Heart right ventricle (tissue), 16 donors: ENCODE measurements at regions not wholly inside any gene's neighbourhood (a gene's known extent, or its start where the extent isn't known, plus 50 kb on each side); places are given as distances from the start of the nearest gene placed in this dataset.
"Not testable (repeated sequence)": the region's sequence is repeated elsewhere in the genome, so short reads cannot be mapped to it uniquely, and the experiment has no call there.

ENCODE experiments used
- ATAC-seq, 8 donors: fragments of 200-7000 bp; cut with Tn5 transposase; one replicate each; pipeline ENCODE4 v1.9.1; 2020; ENCODE audit warnings: mild to moderate bottlenecking in 8 of 8, moderate library complexity in 8 of 8, moderate number of reproducible peaks in 1 of 8
- DNase-seq, 2 donors: peaks; one replicate each; pipeline ENCODE4 v3.0.0-alpha.2; 2020
- H3K27ac ChIP-seq, 10 donors: fragments of 200-600 bp; sonication (generic) in 2 of 10; one replicate each; pipeline versions ENCODE4 v1.5.0 to v1.8.0; 2020 to 2022; ENCODE audit warnings: mild to moderate bottlenecking in 3 of 10
- H3K27me3 ChIP-seq, 7 donors: fragments of 200-600 bp; one replicate each; pipeline ENCODE4 v1.8.0; 2021 to 2022; ENCODE audit warnings: mild to moderate bottlenecking in 2 of 7
- H3K36me3 ChIP-seq, 9 donors: fragments of 200-600 bp; sonication (generic) in 1 of 9; one replicate each; pipeline versions ENCODE4 v1.5.0 to v1.8.0; 2020 to 2022; ENCODE audit warnings: mild to moderate bottlenecking in 2 of 9
- H3K4me1 ChIP-seq, 9 donors: fragments of 200-600 bp; sonication (generic) in 1 of 9; one replicate each; pipeline versions ENCODE4 v1.5.0 to v1.8.0; 2020 to 2022; ENCODE audit warnings: mild to moderate bottlenecking in 4 of 9
- H3K4me3 ChIP-seq, 10 donors: fragments of 200-600 bp; sonication (generic) in 2 of 10; one replicate each; pipeline versions ENCODE4 v1.5.0 to v1.8.0; 2020 to 2022; ENCODE audit warnings: mild to moderate bottlenecking in 7 of 10, moderate library complexity in 2 of 10
- H3K9me3 ChIP-seq, 11 donors: fragments of 200-600 bp in 10 of 11; sonication (generic) in 2 of 11; one replicate each; pipeline versions ENCODE4 v1.5.0 to v1.8.0; 2013 to 2022; ENCODE audit warnings: mild to moderate bottlenecking in 2 of 11, control low read depth in 1 of 11, moderate library complexity in 1 of 11
- CTCF ChIP-seq, 9 donors: fragments of 200-600 bp; sonication (generic) in 2 of 9; IDR thresholded peaks; one replicate each; pipeline versions ENCODE4 v1.5.0 to v1.8.0; 2021 to 2022; ENCODE audit warnings: antibody characterized with exemption in 9 of 9, mild to moderate bottlenecking in 5 of 9, moderate library complexity in 1 of 9
- WGBS, 2 donors: extraction: QIAGEN DNeasy Blood & Tissue Kit; methylation state at CpG; one replicate each; pipeline ENCODE4 v1.1.7; 2013; ENCODE audit warnings: inconsistent platforms in 1 of 2; 5-methylcytosine and 5-hydroxymethylcytosine counted together
- intact Hi-C, 10 donors: fragments of 100-400 bp; cut with DNase I; formaldehyde crosslinking; loops; one replicate each; pipeline versions ENCODE4 v1.11.1 to v1.14.2; 2022
- donor health status: Arrhythmogenic right ventricular cardiomyopathy.
- donor health status: ischemic (EF 13 %, LVEDD 7.1; RV severe dilation, severe dysfunction).
- donor health status: healthy with polysubstance abuse.
- donor health status: DM: no; HTN: yes; CAD: no.
- donor health status: DM: no; HTN: no; CAD: no.
- donor health status: ischemic (EF 25% LVEDD 6.9; RV normal size, moderate dysfunction).
- donor health status: ischemic (EF 25% LVEDD 5.7; RV mildly dilated, moderate dysfunction).
- donor health status: healthy.
- donor health status: DM: yes; HTN: yes; CAD: no.
- donor health status: Ischemic cardiomyopathy.
- donor health status: ischemic (EF 35%, LVEDD 5.7; RV mildly dilated, moderate dysfunction).
- donor health status: nonischemic (EF 11% LVEDD 7.7; RV severe dilation, severe dysfunction).
- donor health status: DM: yes; HTN: yes; CAD: no.
- donor health status: PGD.
- donor health status: ischemic (EF 29% LVEDD 5.4; RV normal size, mild dysfunction).
- donor health status: nonischemic (EF 23%, LVEDD 6.1; RV moderate dilation, normal function).

- H3K27me3 ChIP-seq, H3K36me3 ChIP-seq, H3K27ac ChIP-seq, DNase-seq, H3K4me3 ChIP-seq, H3K4me1 ChIP-seq, ATAC-seq, intact Hi-C loops: not testable (repeated sequence)
- H3K9me3 ChIP-seq = peaks cover 0 to 67% (median 27%) of the 10 kb centered on the region in 11 donors
- WGBS, 2 donors = 59 to 63% methylated on average over 13 of the region's 13 CpGs
Measured at GRCh38 chr20:29514634-29515033, 1742.8 kb upstream of the DEFB115 start.

GRCh38 chr20:29516847-29517246 is 1740.6 kb upstream of the DEFB115 start:
- H3K4me3 ChIP-seq, DNase-seq, H3K36me3 ChIP-seq, H3K27me3 ChIP-seq, H3K27ac ChIP-seq, H3K4me1 ChIP-seq, ATAC-seq, intact Hi-C loops: not testable (repeated sequence)
- peaks cover 0 to 45% (median 15%) of the 10 kb centered on the region in 11 donors for H3K9me3 ChIP-seq
- WGBS, 2 donors = 53% methylated on average over 5 of the region's 5 CpGs

GRCh38 chr20:29519610-29520241 is 1737.7 kb upstream of the DEFB115 start:
- 35 to 41% methylated on average over 5 of the region's 5 CpGs for WGBS, 2 donors
- H3K4me1 ChIP-seq, H3K27me3 ChIP-seq, intact Hi-C loops, H3K36me3 ChIP-seq, H3K27ac ChIP-seq, ATAC-seq, H3K4me3 ChIP-seq, DNase-seq: not testable (repeated sequence)
- peak in 8 of 9 donors; percentile 33 to 65 (median 50) for TF ChIP-seq CTCF (IDR thresholded peaks at IDR 0.05)
- peaks cover 0 to 21% (median 0%) of the 10 kb centered on the region in 11 donors for H3K9me3 ChIP-seq

- not testable (repeated sequence) for DNase-seq, H3K4me1 ChIP-seq, H3K36me3 ChIP-seq, H3K4me3 ChIP-seq, H3K27ac ChIP-seq, ATAC-seq, H3K27me3 ChIP-seq
- WGBS, 2 donors = 24 to 35% methylated on average over 4 of the region's 4 CpGs
- TF ChIP-seq CTCF (IDR thresholded peaks at IDR 0.05) = peak in 5 of 9 donors; percentile 20 to 50 (median 25)
- intact Hi-C loops = loop anchor here in 1 of 10 donors (10.0 kb wide), 1 partner anchor 1971 kb away; no protein-coding TSS in a partner anchor
- peaks cover 0 to 11% (median 0%) of the 10 kb centered on the region in 11 donors for H3K9me3 ChIP-seq
Measured at GRCh38 chr20:29533566-29534177, 1723.8 kb upstream of the DEFB115 start.

GRCh38 chr20:29566901-29567635 is 1690.4 kb upstream of the DEFB115 start:
- H3K27me3 ChIP-seq, H3K27ac ChIP-seq, H3K36me3 ChIP-seq, H3K9me3 ChIP-seq, DNase-seq, intact Hi-C loops, ATAC-seq, H3K4me3 ChIP-seq, H3K4me1 ChIP-seq: not testable (repeated sequence)
- 37 to 41% methylated on average over 33 to 44 of the region's 44 CpGs for WGBS, 2 donors

GRCh38 chr20:29567671-29568070 is 1689.8 kb upstream of the DEFB115 start:
- H3K27me3 ChIP-seq, H3K36me3 ChIP-seq, H3K9me3 ChIP-seq, H3K27ac ChIP-seq, intact Hi-C loops, H3K4me1 ChIP-seq, H3K4me3 ChIP-seq, DNase-seq, ATAC-seq: not testable (repeated sequence)
- WGBS, 2 donors = 24 to 39% methylated on average over 10 to 23 of the region's 23 CpGs

- intact Hi-C loops, H3K4me1 ChIP-seq, ATAC-seq, H3K36me3 ChIP-seq, H3K27me3 ChIP-seq, H3K27ac ChIP-seq, H3K4me3 ChIP-seq, H3K9me3 ChIP-seq, DNase-seq: not testable (repeated sequence)
- WGBS, 2 donors = 52 to 64% methylated on average over 3 to 5 of the region's 5 CpGs
Measured at GRCh38 chr20:29570126-29570525, 1687.3 kb upstream of the DEFB115 start.

- ATAC-seq, H3K36me3 ChIP-seq, H3K9me3 ChIP-seq, H3K4me1 ChIP-seq, H3K27me3 ChIP-seq, intact Hi-C loops, H3K4me3 ChIP-seq, DNase-seq, H3K27ac ChIP-seq: not testable (repeated sequence)
- 72 to 75% methylated on average over 2 of the region's 2 CpGs for WGBS, 2 donors
Measured at GRCh38 chr20:29589530-29589929, 1667.9 kb upstream of the DEFB115 start.

- H3K4me3 ChIP-seq, DNase-seq, H3K27me3 ChIP-seq, ATAC-seq, H3K4me1 ChIP-seq, intact Hi-C loops, H3K27ac ChIP-seq, H3K9me3 ChIP-seq, H3K36me3 ChIP-seq: not testable (repeated sequence)
- 10 to 11% methylated on average over 1 of the region's 1 CpG for WGBS, 2 donors
Measured at GRCh38 chr20:29604163-29604562, 1653.3 kb upstream of the DEFB115 start.
